ENCODE measurements at regions not wholly inside any gene's neighbourhood (a gene's known extent, or its start where the extent isn't known, plus 50 kb on each side); places are given as distances from the start of the nearest gene placed in this dataset.

- Histone ChIP-seq H3K4me1 (ENCODE audit: control insufficient read depth in 2 of 2, insufficient read depth in 1 of 2, low read depth in 1 of 2, low read length in 2 of 2) (peaks cover 0 to 2% of the 10 kb centered on the region in 2 donors), H3K36me3 (replicated peaks in 1 of 2; ENCODE audit: control insufficient read depth in 2 of 2, insufficient read depth in 2 of 2, low read length in 2 of 2) (no peaks in the 10 kb centered on the region)
- WGBS, 2 donors (ENCODE audit: extremely low coverage in 2 of 2, insufficient read length in 2 of 2, insufficient replicate concordance in 1 of 2) = no CpG with 5 or more reads among the region's 10 CpGs
Measured at GRCh38 chr4:181799561-181800069, 443.6 kb upstream of the TENM3 start.

GRCh38 chr4:181802207-181802606 is 441.0 kb upstream of the TENM3 start:
- H2BK12ac ChIP-seq (ENCODE audit: low read length) = no peak overlapping the region
- H3K79me1 ChIP-seq (ENCODE audit: low read depth, low read length) = no peaks in the 10 kb centered on the region
- no CpG with 5 or more reads among the region's 2 CpGs for WGBS, 2 donors (ENCODE audit: extremely low coverage in 2 of 2, insufficient read length in 2 of 2, insufficient replicate concordance in 1 of 2)
- H3K36me3 ChIP-seq (replicated peaks in 1 of 2; ENCODE audit: control insufficient read depth in 2 of 2, insufficient read depth in 2 of 2, low read length in 2 of 2) = no peaks in the 10 kb centered on the region
- H3K9me3 ChIP-seq (replicated peaks in 1 of 2; ENCODE audit: control insufficient read depth in 2 of 2, insufficient read depth in 1 of 2, low read depth in 1 of 2, low read length in 2 of 2) = peaks cover 0 to 2% of the 10 kb centered on the region in 2 donors
- H3K27ac ChIP-seq (replicated peaks; ENCODE audit: low read length) = no peak overlapping the region
- no peak overlapping the region for H4K8ac ChIP-seq (ENCODE audit: low read depth, low read length)
- H3K4ac ChIP-seq (ENCODE audit: low read length) = no peak overlapping the region
- H3K4me2 ChIP-seq (ENCODE audit: insufficient read depth, low read length, poor library complexity, severe bottlenecking) = no peak overlapping the region
- no peak overlapping the region for H2BK15ac ChIP-seq (ENCODE audit: low read length)
- H2AK5ac ChIP-seq (ENCODE audit: low read depth, low read length) = no peak overlapping the region
- H3K4me1 ChIP-seq (ENCODE audit: control insufficient read depth in 2 of 2, insufficient read depth in 1 of 2, low read depth in 1 of 2, low read length in 2 of 2) = peaks cover 0 to 2% of the 10 kb centered on the region in 2 donors
- no peak overlapping the region for H2BK120ac ChIP-seq (ENCODE audit: low read depth, low read length)
- H2BK5ac ChIP-seq (ENCODE audit: low read length) = no peak overlapping the region
- no peak overlapping the region for H2AFZ ChIP-seq (ENCODE audit: low read length)
- H3K23ac ChIP-seq (ENCODE audit: low read depth, low read length, poor library complexity) = no peak overlapping the region
- H3K4me3 ChIP-seq (ENCODE audit: low read length in 2 of 2) = no peak overlapping the region
- DNase-seq (ENCODE audit: low spot score) = no peak
- no peak overlapping the region for H3K9ac ChIP-seq (ENCODE audit: low read depth, low read length, poor library complexity)
- H4K91ac ChIP-seq (ENCODE audit: low read depth, low read length, poor library complexity) = no peak overlapping the region
- H3K18ac ChIP-seq (ENCODE audit: low read length) = no peak overlapping the region
- no peaks in the 10 kb centered on the region for H3K27me3 ChIP-seq (ENCODE audit: control insufficient read depth in 3 of 3, insufficient read depth in 3 of 3, low read depth in 1 of 3, low read length in 3 of 3)
- H3K14ac ChIP-seq (ENCODE audit: low read length) = no peak overlapping the region

More at GRCh38 chr4:181799561-181800069, 443.6 kb upstream of the TENM3 start:
- H2BK15ac ChIP-seq (ENCODE audit: low read length) = no peak overlapping the region
- no peak overlapping the region for H3K23ac ChIP-seq (ENCODE audit: low read depth, low read length, poor library complexity)
- no peak overlapping the region for H3K4me2 ChIP-seq (ENCODE audit: insufficient read depth, low read length, poor library complexity, severe bottlenecking)
- H2BK5ac ChIP-seq (ENCODE audit: low read length) = no peak overlapping the region
- H3K14ac ChIP-seq (ENCODE audit: low read length) = no peak overlapping the region
- H4K91ac ChIP-seq (ENCODE audit: low read depth, low read length, poor library complexity) = no peak overlapping the region
- H3K18ac ChIP-seq (ENCODE audit: low read length) = no peak overlapping the region
- no peak overlapping the region for H2AK5ac ChIP-seq (ENCODE audit: low read depth, low read length)
- no peaks in the 10 kb centered on the region for H3K79me1 ChIP-seq (ENCODE audit: low read depth, low read length)
- H3K27me3 ChIP-seq (ENCODE audit: control insufficient read depth in 3 of 3, insufficient read depth in 3 of 3, low read depth in 1 of 3, low read length in 3 of 3) = no peaks in the 10 kb centered on the region
- no peak overlapping the region for H2AFZ ChIP-seq (ENCODE audit: low read length)
- no peak overlapping the region for H3K27ac ChIP-seq (replicated peaks; ENCODE audit: low read length)
- no peak overlapping the region for H2BK12ac ChIP-seq (ENCODE audit: low read length)
- H3K4ac ChIP-seq (ENCODE audit: low read length) = no peak overlapping the region
- no peak for DNase-seq (ENCODE audit: low spot score)
- no peak overlapping the region for H2BK120ac ChIP-seq (ENCODE audit: low read depth, low read length)
- no peak overlapping the region for H3K9ac ChIP-seq (ENCODE audit: low read depth, low read length, poor library complexity)
- no peak overlapping the region for H4K8ac ChIP-seq (ENCODE audit: low read depth, low read length)
- H3K4me3 ChIP-seq (ENCODE audit: low read length in 2 of 2) = no peak overlapping the region
- H3K9me3 ChIP-seq (replicated peaks in 1 of 2; ENCODE audit: control insufficient read depth in 2 of 2, insufficient read depth in 1 of 2, low read depth in 1 of 2, low read length in 2 of 2) = peaks cover 2 to 8% of the 10 kb centered on the region in 2 donors

- Histone ChIP-seq H3K9me3 (replicated peaks in 1 of 2; ENCODE audit: control insufficient read depth in 2 of 2, insufficient read depth in 1 of 2, low read depth in 1 of 2, low read length in 2 of 2) (peaks cover 0 to 2% of the 10 kb centered on the region in 2 donors), H3K4me1 (ENCODE audit: control insufficient read depth in 2 of 2, insufficient read depth in 1 of 2, low read depth in 1 of 2, low read length in 2 of 2) (no peaks in the 10 kb centered on the region), H4K8ac (ENCODE audit: low read depth, low read length) (no peak overlapping the region), H2BK15ac (ENCODE audit: low read length) (no peak overlapping the region), H3K4me2 (ENCODE audit: insufficient read depth, low read length, poor library complexity, severe bottlenecking) (no peak overlapping the region), H3K4me3 (ENCODE audit: low read length in 2 of 2) (no peak overlapping the region), H2BK5ac (ENCODE audit: low read length) (no peak overlapping the region), H3K27me3 (ENCODE audit: control insufficient read depth in 3 of 3, insufficient read depth in 3 of 3, low read depth in 1 of 3, low read length in 3 of 3) (no peaks in the 10 kb centered on the region), H2BK12ac (ENCODE audit: low read length) (no peak overlapping the region), H2AFZ (ENCODE audit: low read length) (no peak overlapping the region), H3K14ac (ENCODE audit: low read length) (no peak overlapping the region), H2AK5ac (ENCODE audit: low read depth, low read length) (no peak overlapping the region), H2BK120ac (ENCODE audit: low read depth, low read length) (no peak overlapping the region), H4K91ac (ENCODE audit: low read depth, low read length, poor library complexity) (no peak overlapping the region), H3K4ac (ENCODE audit: low read length) (no peak overlapping the region), H3K79me1 (ENCODE audit: low read depth, low read length) (no peaks in the 10 kb centered on the region), H3K9ac (ENCODE audit: low read depth, low read length, poor library complexity) (no peak overlapping the region), H3K36me3 (replicated peaks in 1 of 2; ENCODE audit: control insufficient read depth in 2 of 2, insufficient read depth in 2 of 2, low read length in 2 of 2) (no peaks in the 10 kb centered on the region), H3K18ac (ENCODE audit: low read length) (no peak overlapping the region), H3K23ac (ENCODE audit: low read depth, low read length, poor library complexity) (no peak overlapping the region), H3K27ac (replicated peaks; ENCODE audit: low read length) (no peak overlapping the region)
- DNase-seq (ENCODE audit: low spot score) = no peak
Measured at GRCh38 chr4:181807771-181808170, 435.4 kb upstream of the TENM3 start.

GRCh38 chr4:181810711-181811110 is 432.5 kb upstream of the TENM3 start:
- H3K9me3 ChIP-seq (replicated peaks in 1 of 2; ENCODE audit: control insufficient read depth in 2 of 2, insufficient read depth in 1 of 2, low read depth in 1 of 2, low read length in 2 of 2) = peaks cover 0 to under 1% of the 10 kb centered on the region in 2 donors
- no peaks in the 10 kb centered on the region for H3K27me3 ChIP-seq (ENCODE audit: control insufficient read depth in 3 of 3, insufficient read depth in 3 of 3, low read depth in 1 of 3, low read length in 3 of 3)
- no peak overlapping the region for H2BK5ac ChIP-seq (ENCODE audit: low read length)
- no peak overlapping the region for H4K8ac ChIP-seq (ENCODE audit: low read depth, low read length)
- no peak overlapping the region for H2BK12ac ChIP-seq (ENCODE audit: low read length)
- no peaks in the 10 kb centered on the region for H3K36me3 ChIP-seq (replicated peaks in 1 of 2; ENCODE audit: control insufficient read depth in 2 of 2, insufficient read depth in 2 of 2, low read length in 2 of 2)
- no peak for DNase-seq (ENCODE audit: low spot score)
- H3K4me1 ChIP-seq (ENCODE audit: control insufficient read depth in 2 of 2, insufficient read depth in 1 of 2, low read depth in 1 of 2, low read length in 2 of 2) = peaks cover 1 to 2% of the 10 kb centered on the region in 2 donors
- no peak overlapping the region for H3K27ac ChIP-seq (replicated peaks; ENCODE audit: low read length)
- WGBS, 2 donors (ENCODE audit: extremely low coverage in 2 of 2, insufficient read length in 2 of 2, insufficient replicate concordance in 1 of 2) = no CpG with 5 or more reads among the region's 5 CpGs
- H2BK15ac ChIP-seq (ENCODE audit: low read length) = no peak overlapping the region
- H2AK5ac ChIP-seq (ENCODE audit: low read depth, low read length) = no peak overlapping the region
- no peaks in the 10 kb centered on the region for H3K79me1 ChIP-seq (ENCODE audit: low read depth, low read length)
- no peak overlapping the region for H3K4me3 ChIP-seq (ENCODE audit: low read length in 2 of 2)
- no peak overlapping the region for H3K9ac ChIP-seq (ENCODE audit: low read depth, low read length, poor library complexity)
- no peak overlapping the region for H3K4ac ChIP-seq (ENCODE audit: low read length)
- H3K14ac ChIP-seq (ENCODE audit: low read length) = no peak overlapping the region
- no peak overlapping the region for H3K18ac ChIP-seq (ENCODE audit: low read length)
- H4K91ac ChIP-seq (ENCODE audit: low read depth, low read length, poor library complexity) = no peak overlapping the region
- H3K4me2 ChIP-seq (ENCODE audit: insufficient read depth, low read length, poor library complexity, severe bottlenecking) = no peak overlapping the region
- no peak overlapping the region for H2BK120ac ChIP-seq (ENCODE audit: low read depth, low read length)
- no peak overlapping the region for H3K23ac ChIP-seq (ENCODE audit: low read depth, low read length, poor library complexity)
- no peak overlapping the region for H2AFZ ChIP-seq (ENCODE audit: low read length)

Measured in neuronal stem cell (in vitro differentiated cells).